IMR-90 (cell line): ENCODE measurements at regions not wholly inside any gene's neighbourhood (a gene's known extent, or its start where the extent isn't known, plus 50 kb on each side); places are given as distances from the start of the nearest gene placed in this dataset.

Source experiments
- ATAC-seq: fragments of 200-7000 bp; cut with Tn5 transposase; 2 replicates; pipeline ENCODE4 v1.9.1; 2020; ENCODE audit warnings: low read depth, mild to moderate bottlenecking, moderate library complexity
- BruUV-seq: library from RNA; stranded (reverse); fragments of 400-500 nt; replicated peaks from 2 replicates; lab custom pipeline; 2021; lab: Mats Ljungman, UMichigan
- CTCF ChIA-PET: fragments of 300-600 bp; formaldehyde crosslinking; extraction: SDS; loops from one replicate; lab custom pipeline; 2021; ENCODE audit warnings: antibody characterized with exemption; lab: Yijun Ruan, JAX
- POLR2A ChIA-PET: fragments of 300-600 bp; sonication (Branson Sonifier 250); formaldehyde crosslinking; loops from one replicate; lab custom pipeline; 2022; ENCODE audit warnings: antibody characterized with exemption; ENCODE audit not compliant: unreplicated experiment; lab: Charles Lee
- DNase-seq: peaks from one replicate; pipeline ENCODE4 v3.0.0; 2013
- H2AFZ ChIP-seq: replicated peaks from 2 replicates; pipeline ENCODE3; 2013; ENCODE audit warnings: low read length, mild to moderate bottlenecking; ENCODE audit not compliant: poor library complexity
- H2AK5ac ChIP-seq: 2 replicates; pipeline ENCODE4 v1.6.1; 2013; ENCODE audit warnings: low read depth, low read length, inconsistent platforms
- H2AK9ac ChIP-seq: replicated peaks from 2 replicates; pipeline ENCODE3; 2013; ENCODE audit warnings: mild to moderate bottlenecking, low read depth, low read length, moderate library complexity; ENCODE audit not compliant: poor library complexity
- H2BK120ac ChIP-seq: 2 replicates; pipeline ENCODE4 v1.6.1; 2013; ENCODE audit warnings: low read depth, low read length, inconsistent platforms
- H2BK15ac ChIP-seq: 3 replicates; pipeline ENCODE4 v1.6.1; 2013; ENCODE audit warnings: low read depth, low read length, inconsistent platforms
- H2BK20ac ChIP-seq: 2 replicates; pipeline ENCODE4 v1.6.1; 2013; ENCODE audit warnings: low read depth, mild to moderate bottlenecking, inconsistent platforms, low read length, moderate library complexity
- H2BK5ac ChIP-seq: 2 replicates; pipeline ENCODE4 v1.6.1; 2013; ENCODE audit warnings: mild to moderate bottlenecking, low read depth, low read length, inconsistent platforms; ENCODE audit not compliant: poor library complexity, severe bottlenecking
- H3K14ac ChIP-seq: replicated peaks from 2 replicates; pipeline ENCODE4 v1.6.1; 2013; ENCODE audit warnings: low read depth, low read length, inconsistent platforms
- H3K18ac ChIP-seq: 2 replicates; pipeline ENCODE4 v1.6.1; 2013; ENCODE audit warnings: low read depth, low read length, control low read depth
- H3K23ac ChIP-seq: 2 replicates; pipeline ENCODE4 v1.6.1; 2013; ENCODE audit warnings: low read depth, low read length, inconsistent platforms
- H3K27ac ChIP-seq: 2 replicates; pipeline ENCODE4 v1.5.1; 2013; ENCODE audit warnings: mild to moderate bottlenecking, control low read depth, low read length; ENCODE audit not compliant: insufficient read depth
- H3K27me3 ChIP-seq: 2 replicates; pipeline ENCODE4 v1.6.1; 2013; ENCODE audit warnings: low read length; ENCODE audit not compliant: control insufficient read depth, insufficient read depth
- H3K36me3 ChIP-seq: 2 replicates; pipeline ENCODE4 v1.6.1; 2013; ENCODE audit warnings: low read length, mixed read lengths; ENCODE audit not compliant: control insufficient read depth, insufficient read depth
- H3K4ac ChIP-seq: 2 replicates; pipeline ENCODE4 v1.6.1; 2013; ENCODE audit warnings: low read depth, low read length, inconsistent platforms
- H3K4me1 ChIP-seq: 2 replicates; pipeline ENCODE4 v1.6.1; 2013; ENCODE audit warnings: low read length, mixed read lengths; ENCODE audit not compliant: control insufficient read depth, insufficient read depth
- H3K4me2 ChIP-seq: 2 replicates; pipeline ENCODE4 v1.6.1; 2013; ENCODE audit warnings: low read depth, mild to moderate bottlenecking, control low read depth, low read length, moderate library complexity
- H3K4me3 ChIP-seq: 2 replicates; pipeline ENCODE4 v1.5.1; 2013; ENCODE audit warnings: low read depth, mild to moderate bottlenecking, control low read depth, low read length, moderate library complexity; ENCODE audit not compliant: insufficient read depth
- H3K56ac ChIP-seq: 2 replicates; pipeline ENCODE4 v1.6.1; 2013; ENCODE audit warnings: low read length, inconsistent platforms; ENCODE audit not compliant: insufficient read depth; ENCODE audit errors: extremely low read depth
- H3K79me1 ChIP-seq, 2 experiments: 2 replicates each; pipeline ENCODE4 v1.6.1; 2013; ENCODE audit warnings: low read length in 2 of 2, inconsistent platforms in 1 of 2, low read depth in 1 of 2
- H3K9ac ChIP-seq: 2 replicates; pipeline ENCODE4 v1.6.1; 2013; ENCODE audit warnings: low read depth, low read length, control low read depth
- H3K9me1 ChIP-seq: 2 replicates; pipeline ENCODE4 v1.6.1; 2013; ENCODE audit warnings: low read length, inconsistent platforms; ENCODE audit not compliant: insufficient read depth
- H3K9me3 ChIP-seq: 2 replicates; pipeline ENCODE4 v1.6.1; 2013; ENCODE audit warnings: low read length; ENCODE audit not compliant: control insufficient read depth, insufficient read depth
- H4K20me1 ChIP-seq: 2 replicates; pipeline ENCODE4 v1.6.1; 2013; ENCODE audit warnings: low read length, inconsistent platforms; ENCODE audit not compliant: insufficient read depth
- H4K5ac ChIP-seq: 2 replicates; pipeline ENCODE4 v1.6.1; 2013; ENCODE audit warnings: mild to moderate bottlenecking, low read depth, low read length, control low read depth
- H4K8ac ChIP-seq, 2 experiments: 2 replicates each; pipeline ENCODE4 v1.6.1; 2013; ENCODE audit warnings: low read depth in 2 of 2, low read length in 2 of 2, control low read depth in 1 of 2, inconsistent platforms in 1 of 2
- H4K91ac ChIP-seq: 2 replicates; pipeline ENCODE4 v1.6.1; 2013; ENCODE audit warnings: low read depth, low read length, inconsistent platforms; ENCODE audit not compliant: insufficient read depth
- BHLHE40 ChIP-seq: fragments of 150-350 bp; IDR thresholded peaks from 2 replicates; pipeline ENCODE4 v1.6.1; 2016; ENCODE audit warnings: mild to moderate bottlenecking, low read depth, low read length
- CEBPB ChIP-seq: IDR thresholded peaks from 2 replicates; pipeline ENCODE4 v1.6.1; 2012; ENCODE audit warnings: low read depth, low read length, improper control_type of control experiment
- CHD1 ChIP-seq: IDR thresholded peaks from 2 replicates; pipeline ENCODE4 v1.6.1; 2012; ENCODE audit warnings: low read depth, low read length, improper control_type of control experiment
- CTCF ChIP-seq: conservative IDR thresholded peaks from 2 replicates; pipeline ENCODE4 v1.5.1; 2012; ENCODE audit warnings: mild to moderate bottlenecking, low read depth, low read length, improper control_type of control experiment
- FOS ChIP-seq: fragments of 150-350 bp; IDR thresholded peaks from 2 replicates; pipeline ENCODE4 v1.6.1; 2016; ENCODE audit warnings: low read depth, low read length
- MAFK ChIP-seq: IDR thresholded peaks from 2 replicates; pipeline ENCODE4 v1.6.1; 2012; ENCODE audit warnings: low read depth, low read length, improper control_type of control experiment
- MAZ ChIP-seq: IDR thresholded peaks from 2 replicates; pipeline ENCODE4 v1.6.1; 2012; ENCODE audit warnings: low read depth, mild to moderate bottlenecking, low read length, improper control_type of control experiment, moderate library complexity, borderline replicate concordance
- MXI1 ChIP-seq: IDR thresholded peaks from 2 replicates; pipeline ENCODE4 v1.6.1; 2012; ENCODE audit warnings: low read depth, mild to moderate bottlenecking, low read length, moderate library complexity, borderline replicate concordance
- NFE2L2 ChIP-seq: fragments of 150-350 bp; IDR thresholded peaks from 2 replicates; pipeline ENCODE4 v1.6.1; 2016; ENCODE audit warnings: low read depth, mild to moderate bottlenecking, low read length
- POLR2A ChIP-seq: IDR thresholded peaks from 2 replicates; pipeline ENCODE4 v1.6.1; 2012; ENCODE audit warnings: mild to moderate bottlenecking, low read depth, low read length
- RAD21 ChIP-seq: IDR thresholded peaks from 2 replicates; pipeline ENCODE4 v1.6.1; 2012; ENCODE audit warnings: low read length, improper control_type of control experiment
- RCOR1 ChIP-seq: IDR thresholded peaks from 2 replicates; pipeline ENCODE4 v1.6.1; 2012; ENCODE audit warnings: mild to moderate bottlenecking, low read length, improper control_type of control experiment; ENCODE audit not compliant: insufficient replicate concordance
- RFX5 ChIP-seq: IDR thresholded peaks from 2 replicates; pipeline ENCODE4 v1.8.0; 2012; ENCODE audit warnings: low read depth, mild to moderate bottlenecking, low read length, moderate library complexity
- SMC3 ChIP-seq: fragments of 150-350 bp; IDR thresholded peaks from 2 replicates; pipeline ENCODE4 v1.6.1; 2016; ENCODE audit warnings: low read depth, mild to moderate bottlenecking, antibody characterized with exemption, low read length, moderate library complexity
- USF2 ChIP-seq: fragments of 150-350 bp; IDR thresholded peaks from 2 replicates; pipeline ENCODE4 v1.6.1; 2017; ENCODE audit warnings: mild to moderate bottlenecking, antibody characterized with exemption, low read length, low read depth
- WGBS, 2 experiments: methylation state at CpG; one replicate each; pipeline versions ENCODE4 v1.1.5 to v1.1.7; 2013; ENCODE audit warnings: missing lambda C conversion rate in 2 of 2; ENCODE audit not compliant: insufficient read length in 1 of 2; ENCODE audit errors: extremely low coverage in 2 of 2; 5-methylcytosine and 5-hydroxymethylcytosine counted together
- dilution Hi-C: fragments of 300-500 bp; cut with HindIII; formaldehyde crosslinking; loops from one replicate; pipeline ENCODE4 v1.14.3; 2018; ENCODE audit warnings: low sequenced_read_pairs; ENCODE audit not compliant: unreplicated experiment
- in situ Hi-C: fragments of 300-500 bp; cut with MboI; formaldehyde crosslinking; loops from 3 replicates; pipeline ENCODE4 v1.14.3; 2019; ENCODE audit warnings: low sequenced_read_pairs, inconsistent platforms, mixed read lengths
- intact Hi-C: fragments of 100-400 bp; cut with micrococcal nuclease; formaldehyde crosslinking; loops from 2 replicates; pipeline ENCODE4 v1.10.0; 2022
- TF ChIP-seq, protein P1 (sequence below): fragments of 150-350 bp; IDR thresholded peaks from 2 replicates; pipeline ENCODE4 v1.6.1; 2016; ENCODE audit warnings: low read depth, mild to moderate bottlenecking, low read length, moderate library complexity, borderline replicate concordance

DNA sequence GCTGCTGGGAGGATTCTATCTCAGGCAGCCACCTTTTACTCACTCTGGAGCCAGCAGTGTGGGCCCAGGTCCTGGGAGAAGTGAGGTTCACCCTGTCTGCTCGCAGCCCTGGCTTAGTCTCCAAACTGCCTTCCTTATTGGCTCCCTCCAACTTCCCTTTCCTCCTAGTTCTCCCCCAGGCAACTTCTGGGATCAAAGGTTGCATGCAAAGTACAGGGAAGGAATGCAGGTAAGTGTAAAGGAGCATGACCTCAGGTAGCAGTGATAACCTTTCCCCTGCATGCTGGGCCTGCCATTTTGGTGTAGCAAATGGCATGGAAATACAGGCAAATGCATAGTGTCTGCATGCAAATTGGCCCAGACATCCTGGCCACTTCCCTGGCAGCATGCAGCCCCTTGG lies 53.8 kb upstream of the ARAP3 start:
- H3K4me2 ChIP-seq, result no peak overlapping the region
- H2BK5ac ChIP-seq, result no peak overlapping the region
- DNase-seq (no peak), ATAC-seq (no peak)
- H3K9me3 ChIP-seq, result no peaks in the 10 kb centered on the region
- no peak overlapping the region for H2AK5ac ChIP-seq
- H3K36me3 ChIP-seq, result no peaks in the 10 kb centered on the region
- no peaks in the 10 kb centered on the region for H3K79me1 ChIP-seq
- H3K23ac ChIP-seq, result no peak overlapping the region
- no peaks in the 10 kb centered on the region for H4K20me1 ChIP-seq
- no peak overlapping the region for H2AK9ac ChIP-seq
- CTCF ChIA-PET, result no interaction called here
- no peak overlapping the region for H3K18ac ChIP-seq
- H3K56ac ChIP-seq, result no peak overlapping the region
- H4K8ac ChIP-seq, result no peak overlapping the region
- POLR2A ChIA-PET, result no interaction called here
- H3K9ac ChIP-seq, result no peak overlapping the region
- H2BK20ac ChIP-seq, result no peak overlapping the region
- H3K4me1 ChIP-seq, result no peaks in the 10 kb centered on the region
- no peak overlapping the region for H3K4ac ChIP-seq
- H2BK120ac ChIP-seq, result no peak overlapping the region
- no peak overlapping the region for H3K27ac ChIP-seq
- H3K4me3 ChIP-seq, result no peak overlapping the region
- no peaks in the 10 kb centered on the region for H3K9me1 ChIP-seq
- WGBS, 2 experiments, result no CpG with 5 or more reads among the region's 1 CpG
- H3K14ac ChIP-seq, result no peak overlapping the region
- H2AFZ ChIP-seq, result no peak overlapping the region
- no peak for TF ChIP-seq RFX5
- TF ChIP-seq RCOR1, result no peak
- TF ChIP-seq SMC3, result no peak
- TF ChIP-seq CEBPB, result no peak
- TF ChIP-seq RAD21, result no peak
- TF ChIP-seq CTCF, result no peak
- TF ChIP-seq, protein P1, sequence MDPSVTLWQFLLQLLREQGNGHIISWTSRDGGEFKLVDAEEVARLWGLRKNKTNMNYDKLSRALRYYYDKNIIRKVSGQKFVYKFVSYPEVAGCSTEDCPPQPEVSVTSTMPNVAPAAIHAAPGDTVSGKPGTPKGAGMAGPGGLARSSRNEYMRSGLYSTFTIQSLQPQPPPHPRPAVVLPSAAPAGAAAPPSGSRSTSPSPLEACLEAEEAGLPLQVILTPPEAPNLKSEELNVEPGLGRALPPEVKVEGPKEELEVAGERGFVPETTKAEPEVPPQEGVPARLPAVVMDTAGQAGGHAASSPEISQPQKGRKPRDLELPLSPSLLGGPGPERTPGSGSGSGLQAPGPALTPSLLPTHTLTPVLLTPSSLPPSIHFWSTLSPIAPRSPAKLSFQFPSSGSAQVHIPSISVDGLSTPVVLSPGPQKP, result no peak
- TF ChIP-seq MXI1, result no peak
- no peak for TF ChIP-seq NFE2L2
- TF ChIP-seq FOS, result no peak
- no peak for TF ChIP-seq MAFK
- TF ChIP-seq POLR2A, result no peak
- TF ChIP-seq MAZ, result no peak
- TF ChIP-seq BHLHE40, result no peak
- TF ChIP-seq CHD1, result no peak
- no peak for TF ChIP-seq USF2
- no peak overlapping the region for H4K91ac ChIP-seq
- intact Hi-C loops (no loop called here), in situ Hi-C loops (no loop called here), dilution Hi-C loops (no loop called here)
- no peak overlapping the region for H2BK15ac ChIP-seq
- H4K5ac ChIP-seq, result no peak overlapping the region
- H3K27me3 ChIP-seq, result peaks cover 27% of the 10 kb centered on the region
- no TSS peak for BruUV-seq
